NB4 (cell line): ENCODE measurements at regions not wholly inside any gene's neighbourhood (a gene's known extent, or its start where the extent isn't known, plus 50 kb on each side); places are given as distances from the start of the nearest gene placed in this dataset.

Experiments used
- POLR2A ChIP-seq: IDR thresholded peaks from 2 replicates; pipeline ENCODE4 v1.6.1; 2011; ENCODE audit warnings: mild to moderate bottlenecking; ENCODE audit not compliant: insufficient read length; ENCODE audit errors: extremely low read depth
- TF ChIP-seq, protein P1 (sequence below): IDR thresholded peaks from one replicate; pipeline ENCODE4 v1.5.1; 2012; ENCODE audit warnings: low read depth, low read length
- TF ChIP-seq, protein P2 (sequence below): IDR thresholded peaks from 2 replicates; pipeline ENCODE4 v1.6.1; 2011; ENCODE audit warnings: low read depth, low read length

GRCh38 chr6:22126910-22127309 is 169.9 kb downstream of the PRL start:
- TF ChIP-seq, protein P1, sequence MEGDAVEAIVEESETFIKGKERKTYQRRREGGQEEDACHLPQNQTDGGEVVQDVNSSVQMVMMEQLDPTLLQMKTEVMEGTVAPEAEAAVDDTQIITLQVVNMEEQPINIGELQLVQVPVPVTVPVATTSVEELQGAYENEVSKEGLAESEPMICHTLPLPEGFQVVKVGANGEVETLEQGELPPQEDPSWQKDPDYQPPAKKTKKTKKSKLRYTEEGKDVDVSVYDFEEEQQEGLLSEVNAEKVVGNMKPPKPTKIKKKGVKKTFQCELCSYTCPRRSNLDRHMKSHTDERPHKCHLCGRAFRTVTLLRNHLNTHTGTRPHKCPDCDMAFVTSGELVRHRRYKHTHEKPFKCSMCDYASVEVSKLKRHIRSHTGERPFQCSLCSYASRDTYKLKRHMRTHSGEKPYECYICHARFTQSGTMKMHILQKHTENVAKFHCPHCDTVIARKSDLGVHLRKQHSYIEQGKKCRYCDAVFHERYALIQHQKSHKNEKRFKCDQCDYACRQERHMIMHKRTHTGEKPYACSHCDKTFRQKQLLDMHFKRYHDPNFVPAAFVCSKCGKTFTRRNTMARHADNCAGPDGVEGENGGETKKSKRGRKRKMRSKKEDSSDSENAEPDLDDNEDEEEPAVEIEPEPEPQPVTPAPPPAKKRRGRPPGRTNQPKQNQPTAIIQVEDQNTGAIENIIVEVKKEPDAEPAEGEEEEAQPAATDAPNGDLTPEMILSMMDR, result no peak
- no peak for TF ChIP-seq POLR2A
- TF ChIP-seq, protein P2, sequence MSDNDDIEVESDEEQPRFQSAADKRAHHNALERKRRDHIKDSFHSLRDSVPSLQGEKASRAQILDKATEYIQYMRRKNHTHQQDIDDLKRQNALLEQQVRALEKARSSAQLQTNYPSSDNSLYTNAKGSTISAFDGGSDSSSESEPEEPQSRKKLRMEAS, result no peak
